Gastroesophageal sphincter (tissue), 4 donors: ENCODE measurements at regions not wholly inside any gene's neighbourhood (a gene's known extent, or its start where the extent isn't known, plus 50 kb on each side); places are given as distances from the start of the nearest gene placed in this dataset.

Experiments
- ATAC-seq: fragments of 150-250 bp; one replicate; pipeline ENCODE4 v1.9.1; 2016; ENCODE audit warnings: mild to moderate bottlenecking, moderate library complexity
- H3K27ac ChIP-seq, 4 donors: fragments of 200-600 bp; sonication (generic) in 3 of 4; 1 replicate in 3 of 4; 2 replicates in 1 of 4; pipeline ENCODE4 v1.5.1; 2016 to 2019
- H3K27me3 ChIP-seq: fragments of 200-600 bp; sonication (generic); one replicate; pipeline ENCODE4 v1.5.1; 2019
- H3K36me3 ChIP-seq, 2 donors: fragments of 200-600 bp; sonication (generic); one replicate each; pipeline ENCODE4 v1.5.1; 2019; ENCODE audit warnings: control low read depth in 1 of 2
- H3K4me1 ChIP-seq, 3 donors: fragments of 200-600 bp; sonication (generic); 1 replicate in 2 of 3; 2 replicates in 1 of 3; pipeline ENCODE4 v1.5.1; 2016 to 2019; ENCODE audit warnings: control low read depth in 2 of 3
- H3K4me3 ChIP-seq, 2 donors: fragments of 200-600 bp; sonication (generic); one replicate each; pipeline ENCODE4 v1.5.1; 2019; ENCODE audit warnings: mild to moderate bottlenecking in 1 of 2, moderate library complexity in 1 of 2
- H3K9me3 ChIP-seq, 3 donors: fragments of 200-600 bp; sonication (generic); one replicate each; pipeline ENCODE4 v1.5.1; 2017 to 2019; ENCODE audit warnings: control low read depth in 2 of 3
- EP300 ChIP-seq: sonication (generic); formaldehyde crosslinking; IDR thresholded peaks from one replicate; pipeline ENCODE4 v1.6.1; 2017; ENCODE audit warnings: antibody characterized with exemption, mild to moderate bottlenecking
- POLR2A ChIP-seq, 2 donors: fragments of 450-650 bp; IDR thresholded peaks; one replicate each; pipeline ENCODE4 v1.6.1; 2017; ENCODE audit warnings: antibody characterized with exemption in 2 of 2, mild to moderate bottlenecking in 2 of 2, moderate library complexity in 1 of 2
- POLR2AphosphoS5 ChIP-seq: sonication (generic); formaldehyde crosslinking; IDR thresholded peaks from one replicate; pipeline ENCODE4 v1.6.1; 2017; ENCODE audit warnings: antibody characterized with exemption
- WGBS, 2 donors: methylation state at CpG; one replicate each; pipeline ENCODE4 v1.1.5; 2018; ENCODE audit warnings: low coverage in 1 of 2; 5-methylcytosine and 5-hydroxymethylcytosine counted together
- TF ChIP-seq, protein P1 (sequence below), 4 experiments: fragments of 200-600 bp in 2 of 4; fragments of 450-650 bp in 2 of 4; sonication (generic) in 1 of 4; IDR thresholded peaks; one replicate each; pipeline ENCODE4 v1.5.1; 2017 to 2019; ENCODE audit warnings: antibody characterized with exemption in 4 of 4, mild to moderate bottlenecking in 2 of 4, moderate library complexity in 2 of 4

DNA sequence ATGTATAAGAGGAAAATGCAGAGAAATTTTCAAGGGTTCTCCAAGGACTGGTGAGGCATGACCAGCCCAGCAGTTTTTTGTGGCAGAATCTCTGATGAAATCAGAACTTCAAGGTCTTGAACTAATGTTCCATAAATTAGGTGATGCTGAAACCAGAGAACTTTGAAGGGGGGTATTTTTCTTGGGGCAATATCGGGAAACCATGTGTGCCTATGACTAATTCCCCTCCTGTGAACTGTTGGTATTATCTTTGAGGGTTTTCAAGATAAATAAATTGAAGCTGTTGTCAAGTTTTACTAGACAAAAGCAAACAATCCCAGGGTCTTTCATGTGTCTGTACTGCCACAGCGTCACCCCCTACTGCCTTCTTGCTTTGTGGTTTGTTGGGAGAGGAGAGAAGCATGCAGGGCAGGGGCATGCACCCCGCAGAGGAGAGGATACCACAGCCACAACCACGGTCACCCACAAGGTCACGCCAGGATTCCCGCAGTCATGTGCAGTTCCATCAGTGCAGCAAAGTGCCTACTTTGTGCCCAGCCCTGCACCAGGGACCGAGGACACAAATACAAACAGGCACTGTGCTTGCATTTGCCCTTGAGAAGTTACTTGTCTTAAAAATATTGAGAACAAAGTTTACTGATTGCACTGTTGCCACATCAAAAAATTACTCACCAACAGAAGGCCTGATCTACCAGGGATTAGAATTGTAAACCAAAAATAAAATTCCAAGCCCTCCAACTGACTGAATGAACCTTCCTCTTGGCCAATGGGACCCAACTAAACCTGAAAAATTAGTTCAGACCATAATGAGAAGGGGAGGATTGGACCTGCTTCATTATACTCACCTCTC lies 413.3 kb upstream of the TRIB2 start:
- ATAC-seq = no peak
- Histone ChIP-seq H3K4me1 (peaks cover 0 to 14% (median 12%) of the 10 kb centered on the region in 3 donors), H3K27me3 (no peaks in the 10 kb centered on the region), H3K36me3 (no peaks in the 10 kb centered on the region), H3K9me3 (no peaks in the 10 kb centered on the region), H3K27ac (no peak overlapping the region), H3K4me3 (no peak overlapping the region)
- TF ChIP-seq, protein P1, sequence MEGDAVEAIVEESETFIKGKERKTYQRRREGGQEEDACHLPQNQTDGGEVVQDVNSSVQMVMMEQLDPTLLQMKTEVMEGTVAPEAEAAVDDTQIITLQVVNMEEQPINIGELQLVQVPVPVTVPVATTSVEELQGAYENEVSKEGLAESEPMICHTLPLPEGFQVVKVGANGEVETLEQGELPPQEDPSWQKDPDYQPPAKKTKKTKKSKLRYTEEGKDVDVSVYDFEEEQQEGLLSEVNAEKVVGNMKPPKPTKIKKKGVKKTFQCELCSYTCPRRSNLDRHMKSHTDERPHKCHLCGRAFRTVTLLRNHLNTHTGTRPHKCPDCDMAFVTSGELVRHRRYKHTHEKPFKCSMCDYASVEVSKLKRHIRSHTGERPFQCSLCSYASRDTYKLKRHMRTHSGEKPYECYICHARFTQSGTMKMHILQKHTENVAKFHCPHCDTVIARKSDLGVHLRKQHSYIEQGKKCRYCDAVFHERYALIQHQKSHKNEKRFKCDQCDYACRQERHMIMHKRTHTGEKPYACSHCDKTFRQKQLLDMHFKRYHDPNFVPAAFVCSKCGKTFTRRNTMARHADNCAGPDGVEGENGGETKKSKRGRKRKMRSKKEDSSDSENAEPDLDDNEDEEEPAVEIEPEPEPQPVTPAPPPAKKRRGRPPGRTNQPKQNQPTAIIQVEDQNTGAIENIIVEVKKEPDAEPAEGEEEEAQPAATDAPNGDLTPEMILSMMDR (IDR thresholded peaks at IDR 0.05) = no peak
- TF ChIP-seq POLR2A (IDR thresholded peaks at IDR 0.05) = no peak
- no peak for TF ChIP-seq EP300
- no peak for TF ChIP-seq POLR2AphosphoS5
- 80 to 89% methylated on average over 1 to 6 of the region's 7 CpGs for WGBS, 2 donors

- Histone ChIP-seq H3K4me3 (no peak overlapping the region), H3K9me3 (no peaks in the 10 kb centered on the region), H3K4me1 (peaks cover 0 to 14% (median 12%) of the 10 kb centered on the region in 3 donors), H3K36me3 (no peaks in the 10 kb centered on the region), H3K27me3 (no peaks in the 10 kb centered on the region), H3K27ac (no peak overlapping the region)
- WGBS, 2 donors = 68% methylated on average over 2 of the region's 2 CpGs; no CpG with 5 or more reads in 1 of the 2 donors
- TF ChIP-seq POLR2AphosphoS5 = no peak
- TF ChIP-seq POLR2A (IDR thresholded peaks at IDR 0.05) = no peak
- no peak for TF ChIP-seq EP300
- TF ChIP-seq, protein P1 (IDR thresholded peaks at IDR 0.05) = no peak
- no peak for ATAC-seq
Observed at GRCh38 chr2:12304564-12305171, 412.1 kb upstream of the TRIB2 start.

DNA sequence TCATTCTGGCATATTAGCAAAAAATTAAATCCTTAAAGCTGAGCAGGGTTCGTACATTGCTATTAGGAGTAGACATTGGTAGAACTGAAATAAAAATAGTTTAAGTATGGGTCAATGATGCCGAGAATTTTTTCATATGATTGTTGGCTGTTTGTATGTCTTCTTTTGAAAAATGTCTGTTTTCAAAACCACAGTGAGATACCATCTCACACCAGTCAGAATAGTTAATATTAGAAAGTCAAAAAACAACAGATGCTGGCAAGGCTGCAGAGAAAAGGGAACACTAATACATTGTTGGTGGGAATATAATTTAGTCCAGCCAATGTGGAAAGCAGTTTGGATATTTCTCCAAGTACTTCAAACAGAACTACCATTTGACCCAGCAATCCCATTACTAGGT lies 410.8 kb upstream of the TRIB2 start:
- Histone ChIP-seq H3K27ac (no peak overlapping the region), H3K4me3 (no peak overlapping the region), H3K9me3 (no peaks in the 10 kb centered on the region), H3K4me1 (peaks cover 0 to 3% (median 1%) of the 10 kb centered on the region in 3 donors), H3K27me3 (no peaks in the 10 kb centered on the region), H3K36me3 (no peaks in the 10 kb centered on the region)
- TF ChIP-seq, protein P1 (IDR thresholded peaks at IDR 0.05) = no peak
- no peak for TF ChIP-seq POLR2AphosphoS5
- TF ChIP-seq EP300 = no peak
- TF ChIP-seq POLR2A (IDR thresholded peaks at IDR 0.05) = no peak
- WGBS, 2 donors = 50 to 64% methylated on average over 2 of the region's 2 CpGs
- ATAC-seq = no peak

- H3K27me3 ChIP-seq = no peaks in the 10 kb centered on the region
- TF ChIP-seq POLR2AphosphoS5 = no peak
- TF ChIP-seq, protein P1 (IDR thresholded peaks at IDR 0.05) = no peak
- no peak for TF ChIP-seq POLR2A (IDR thresholded peaks at IDR 0.05)
- no peak for TF ChIP-seq EP300
- ATAC-seq = no peak
- no peak overlapping the region for H3K27ac ChIP-seq
- no peaks in the 10 kb centered on the region for H3K36me3 ChIP-seq
- H3K9me3 ChIP-seq = no peaks in the 10 kb centered on the region
- peaks cover 0 to 5% (median 0%) of the 10 kb centered on the region in 3 donors for H3K4me1 ChIP-seq
- no peak overlapping the region for H3K4me3 ChIP-seq
Observed at GRCh38 chr2:12310399-12310798, 406.3 kb upstream of the TRIB2 start.
